Kidney epithelial cell (primary cell): ENCODE measurements at regions not wholly inside any gene's neighbourhood (a gene's known extent, or its start where the extent isn't known, plus 50 kb on each side); places are given as distances from the start of the nearest gene placed in this dataset.
"Not testable (repeated sequence)": the region's sequence is repeated elsewhere in the genome, so short reads cannot be mapped to it uniquely, and the experiment has no call there.

ENCODE experiments used
- DNase-seq: peaks from one replicate; pipeline ENCODE4 v3.0.0-alpha.2; 2010; ENCODE audit warnings: low read depth
- H3K27me3 ChIP-seq: 2 replicates; pipeline ENCODE4 v1.6.0; 2011; ENCODE audit warnings: low read length; ENCODE audit not compliant: control insufficient read depth, insufficient read depth
- H3K36me3 ChIP-seq: 2 replicates; pipeline ENCODE4 v1.5.1; 2011; ENCODE audit warnings: low read length; ENCODE audit not compliant: control insufficient read depth, insufficient read depth
- H3K4me3 ChIP-seq: 2 replicates; pipeline ENCODE4 v1.5.1; 2011; ENCODE audit warnings: low read depth, mild to moderate bottlenecking, control low read depth, low read length
- CTCF ChIP-seq: IDR thresholded peaks from 2 replicates; pipeline ENCODE4 v1.5.1; 2011; ENCODE audit warnings: mild to moderate bottlenecking, moderate library complexity, low read length, control low read depth, inconsistent platforms; ENCODE audit not compliant: insufficient read depth, poor library complexity, severe bottlenecking

- Histone ChIP-seq H3K4me3 (no peak overlapping the region), H3K27me3 (no peaks in the 10 kb centered on the region), H3K36me3 (no peaks in the 10 kb centered on the region)
- no peak for DNase-seq
- no peak for TF ChIP-seq CTCF
Measured at GRCh38 chr19:28437390-28438346, 775.3 kb downstream of the UQCRFS1 start.

- no peaks in the 10 kb centered on the region for H3K36me3 ChIP-seq
- no peak for TF ChIP-seq CTCF
- H3K27me3 ChIP-seq: no peaks in the 10 kb centered on the region
- no peak overlapping the region for H3K4me3 ChIP-seq
- DNase-seq: no peak
Measured at GRCh38 chr19:28436320-28436719, 776.6 kb downstream of the UQCRFS1 start.

GRCh38 chr19:28435551-28436271, 777.2 kb downstream of the UQCRFS1 start:
- H3K36me3 ChIP-seq: no peaks in the 10 kb centered on the region
- no peak for TF ChIP-seq CTCF
- no peaks in the 10 kb centered on the region for H3K27me3 ChIP-seq
- H3K4me3 ChIP-seq: no peak overlapping the region
- DNase-seq: no peak

- H3K36me3 ChIP-seq, H3K27me3 ChIP-seq, DNase-seq, H3K4me3 ChIP-seq: not testable (repeated sequence)
Measured at GRCh38 chr19:28434794-28435193, 778.2 kb downstream of the UQCRFS1 start.

- not testable (repeated sequence) for H3K36me3 ChIP-seq, H3K27me3 ChIP-seq, H3K4me3 ChIP-seq
Measured at GRCh38 chr19:28434365-28434764, 778.6 kb downstream of the UQCRFS1 start.

GRCh38 chr19:28433166-28433565, 779.8 kb downstream of the UQCRFS1 start:
- H3K36me3 ChIP-seq, H3K27me3 ChIP-seq, H3K4me3 ChIP-seq, DNase-seq: not testable (repeated sequence)

More at GRCh38 chr19:28434365-28434764, 778.6 kb downstream of the UQCRFS1 start:
- not testable (repeated sequence) for DNase-seq

GRCh38 chr19:28430214-28430613, 782.7 kb downstream of the UQCRFS1 start:
- no peak overlapping the region for H3K4me3 ChIP-seq
- no peaks in the 10 kb centered on the region for H3K36me3 ChIP-seq
- TF ChIP-seq CTCF: no peak
- no peaks in the 10 kb centered on the region for H3K27me3 ChIP-seq
- no peak for DNase-seq
